ENCODE measurements at regions not wholly inside any gene's neighbourhood (a gene's known extent, or its start where the extent isn't known, plus 50 kb on each side); places are given as distances from the start of the nearest gene placed in this dataset.
"Not testable (repeated sequence)": the region's sequence is repeated elsewhere in the genome, so short reads cannot be mapped to it uniquely, and the experiment has no call there.

- not testable (repeated sequence) for TF ChIP-seq CTCF (IDR thresholded peaks at IDR 0.05); SIN3A (IDR thresholded peaks at IDR 0.05; ENCODE audit: borderline replicate concordance, insufficient read depth, low read depth, low read length); REST (IDR thresholded peaks at IDR 0.05; ENCODE audit: insufficient read depth in 1 of 2, low read depth in 2 of 2, low read length in 1 of 2); POLR2AphosphoS5 (IDR thresholded peaks at IDR 0.05; ENCODE audit: low read depth, low read length); TCF7L2 (IDR thresholded peaks at IDR 0.05; ENCODE audit: low read depth, low read length)
These were observed 262.6 kb upstream of the RAB4A start for GRCh38 chr1:229008347-229008746.

All from Panc1 (cell line).